ENCODE measurements at regions not wholly inside any gene's neighbourhood (a gene's known extent, or its start where the extent isn't known, plus 50 kb on each side); places are given as distances from the start of the nearest gene placed in this dataset.
A peak's percentile ranks its signal among the peaks of the same experiment; 100 is the strongest.
"Not testable (repeated sequence)": the region's sequence is repeated elsewhere in the genome, so short reads cannot be mapped to it uniquely, and the experiment has no call there.

GRCh38 chr7:36039671-36040070, 113.4 kb upstream of the EEPD1 start:
- no peak for DNase-seq

- DNase-seq = no peak
These were observed 112.4 kb upstream of the EEPD1 start for GRCh38 chr7:36040679-36041078.

GRCh38 chr7:36044101-36044892, 108.8 kb upstream of the EEPD1 start:
- DNase-seq = no peak

GRCh38 chr7:36045326-36045725, 107.7 kb upstream of the EEPD1 start:
- DNase-seq = no peak

- no peak for DNase-seq
These were observed 107.2 kb upstream of the EEPD1 start for GRCh38 chr7:36045830-36046341.

- no peak for DNase-seq
These were observed 105.9 kb upstream of the EEPD1 start for GRCh38 chr7:36047091-36047658.

GRCh38 chr7:36048141-36048901, 104.7 kb upstream of the EEPD1 start:
- no peak for DNase-seq

- no peak for DNase-seq
These were observed 104.2 kb upstream of the EEPD1 start for GRCh38 chr7:36048902-36049240.

GRCh38 chr7:36051501-36051900, 101.6 kb upstream of the EEPD1 start:
- DNase-seq = no peak

- no peak for DNase-seq
These were observed 99.5 kb upstream of the EEPD1 start for GRCh38 chr7:36053589-36053988.

- DNase-seq = no peak
These were observed 98.4 kb upstream of the EEPD1 start for GRCh38 chr7:36054637-36055036.

- DNase-seq = no peak
These were observed 97.8 kb upstream of the EEPD1 start for GRCh38 chr7:36055207-36055606.

GRCh38 chr7:36057323-36057722, 95.7 kb upstream of the EEPD1 start:
- no peak for DNase-seq

- DNase-seq = no peak
These were observed 94.9 kb upstream of the EEPD1 start for GRCh38 chr7:36058020-36058592.

GRCh38 chr7:36060388-36060787, 92.7 kb upstream of the EEPD1 start:
- not testable (repeated sequence) for DNase-seq

GRCh38 chr7:36062154-36062815, 90.8 kb upstream of the EEPD1 start:
- DNase-seq = peak; percentile 48

- no peak for DNase-seq
These were observed 88.4 kb upstream of the EEPD1 start for GRCh38 chr7:36064676-36065075.

- not testable (repeated sequence) for DNase-seq
These were observed 87.3 kb upstream of the EEPD1 start for GRCh38 chr7:36065563-36066342.

GRCh38 chr7:36066343-36066664, 86.8 kb upstream of the EEPD1 start:
- DNase-seq = no peak

GRCh38 chr7:36070230-36070629, 82.8 kb upstream of the EEPD1 start:
- no peak for DNase-seq

GRCh38 chr7:36071605-36072004, 81.4 kb upstream of the EEPD1 start:
- no peak for DNase-seq

GRCh38 chr7:36072620-36073019, 80.4 kb upstream of the EEPD1 start:
- no peak for DNase-seq

Data from femur (tissue), 1 donor.